ENCODE measurements at regions not wholly inside any gene's neighbourhood (a gene's known extent, or its start where the extent isn't known, plus 50 kb on each side); places are given as distances from the start of the nearest gene placed in this dataset.

DNA sequence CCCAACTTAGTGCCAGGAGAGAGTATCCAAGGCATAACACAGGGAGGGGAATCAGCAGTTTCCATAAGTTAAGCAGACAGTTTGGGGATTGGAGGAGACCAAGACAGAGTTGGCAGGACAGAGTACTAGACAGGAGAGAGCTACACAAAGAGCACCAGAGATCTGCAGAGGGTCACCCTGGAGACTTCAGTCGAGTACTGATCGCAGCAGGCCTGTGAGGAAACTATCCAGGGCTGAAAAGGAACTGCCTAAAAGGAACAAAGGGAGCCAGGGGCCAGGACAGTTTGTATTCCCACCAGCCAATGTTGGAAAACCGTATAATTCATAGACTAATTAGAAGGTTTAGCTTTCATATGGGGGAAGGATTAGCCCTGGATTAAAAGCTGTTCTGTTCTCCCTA, 80.6 kb upstream of the ENPP6 start:
- H3K27me3 ChIP-seq (ENCODE audit: control insufficient read depth, insufficient read depth, low read length): no peaks in the 10 kb centered on the region
- H3K36me3 ChIP-seq (ENCODE audit: control insufficient read depth, insufficient read depth, low read length): no peaks in the 10 kb centered on the region
- TF ChIP-seq SIN3A (IDR thresholded peaks at IDR 0.05; ENCODE audit: borderline replicate concordance, insufficient read depth, low read depth, low read length) (no peak), TCF7L2 (IDR thresholded peaks at IDR 0.05; ENCODE audit: low read depth, low read length) (no peak)
- TF ChIP-seq, protein P1, sequence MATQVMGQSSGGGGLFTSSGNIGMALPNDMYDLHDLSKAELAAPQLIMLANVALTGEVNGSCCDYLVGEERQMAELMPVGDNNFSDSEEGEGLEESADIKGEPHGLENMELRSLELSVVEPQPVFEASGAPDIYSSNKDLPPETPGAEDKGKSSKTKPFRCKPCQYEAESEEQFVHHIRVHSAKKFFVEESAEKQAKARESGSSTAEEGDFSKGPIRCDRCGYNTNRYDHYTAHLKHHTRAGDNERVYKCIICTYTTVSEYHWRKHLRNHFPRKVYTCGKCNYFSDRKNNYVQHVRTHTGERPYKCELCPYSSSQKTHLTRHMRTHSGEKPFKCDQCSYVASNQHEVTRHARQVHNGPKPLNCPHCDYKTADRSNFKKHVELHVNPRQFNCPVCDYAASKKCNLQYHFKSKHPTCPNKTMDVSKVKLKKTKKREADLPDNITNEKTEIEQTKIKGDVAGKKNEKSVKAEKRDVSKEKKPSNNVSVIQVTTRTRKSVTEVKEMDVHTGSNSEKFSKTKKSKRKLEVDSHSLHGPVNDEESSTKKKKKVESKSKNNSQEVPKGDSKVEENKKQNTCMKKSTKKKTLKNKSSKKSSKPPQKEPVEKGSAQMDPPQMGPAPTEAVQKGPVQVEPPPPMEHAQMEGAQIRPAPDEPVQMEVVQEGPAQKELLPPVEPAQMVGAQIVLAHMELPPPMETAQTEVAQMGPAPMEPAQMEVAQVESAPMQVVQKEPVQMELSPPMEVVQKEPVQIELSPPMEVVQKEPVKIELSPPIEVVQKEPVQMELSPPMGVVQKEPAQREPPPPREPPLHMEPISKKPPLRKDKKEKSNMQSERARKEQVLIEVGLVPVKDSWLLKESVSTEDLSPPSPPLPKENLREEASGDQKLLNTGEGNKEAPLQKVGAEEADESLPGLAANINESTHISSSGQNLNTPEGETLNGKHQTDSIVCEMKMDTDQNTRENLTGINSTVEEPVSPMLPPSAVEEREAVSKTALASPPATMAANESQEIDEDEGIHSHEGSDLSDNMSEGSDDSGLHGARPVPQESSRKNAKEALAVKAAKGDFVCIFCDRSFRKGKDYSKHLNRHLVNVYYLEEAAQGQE (IDR thresholded peaks at IDR 0.05; ENCODE audit: insufficient read depth in 1 of 2, low read depth in 2 of 2, low read length in 1 of 2): no peak
- TF ChIP-seq, protein P2, sequence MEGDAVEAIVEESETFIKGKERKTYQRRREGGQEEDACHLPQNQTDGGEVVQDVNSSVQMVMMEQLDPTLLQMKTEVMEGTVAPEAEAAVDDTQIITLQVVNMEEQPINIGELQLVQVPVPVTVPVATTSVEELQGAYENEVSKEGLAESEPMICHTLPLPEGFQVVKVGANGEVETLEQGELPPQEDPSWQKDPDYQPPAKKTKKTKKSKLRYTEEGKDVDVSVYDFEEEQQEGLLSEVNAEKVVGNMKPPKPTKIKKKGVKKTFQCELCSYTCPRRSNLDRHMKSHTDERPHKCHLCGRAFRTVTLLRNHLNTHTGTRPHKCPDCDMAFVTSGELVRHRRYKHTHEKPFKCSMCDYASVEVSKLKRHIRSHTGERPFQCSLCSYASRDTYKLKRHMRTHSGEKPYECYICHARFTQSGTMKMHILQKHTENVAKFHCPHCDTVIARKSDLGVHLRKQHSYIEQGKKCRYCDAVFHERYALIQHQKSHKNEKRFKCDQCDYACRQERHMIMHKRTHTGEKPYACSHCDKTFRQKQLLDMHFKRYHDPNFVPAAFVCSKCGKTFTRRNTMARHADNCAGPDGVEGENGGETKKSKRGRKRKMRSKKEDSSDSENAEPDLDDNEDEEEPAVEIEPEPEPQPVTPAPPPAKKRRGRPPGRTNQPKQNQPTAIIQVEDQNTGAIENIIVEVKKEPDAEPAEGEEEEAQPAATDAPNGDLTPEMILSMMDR (IDR thresholded peaks at IDR 0.05): no peak
- in situ Hi-C loops (cut with HindIII; ENCODE audit: low pct_unique_long_range_greater_than_20kb, low sequenced_read_pairs) (no loop called here), intact Hi-C loops (cut with micrococcal nuclease; ENCODE audit: unreplicated experiment) (no loop called here)
- H3K4me1 ChIP-seq (ENCODE audit: control insufficient read depth, insufficient read depth, low read length): no peaks in the 10 kb centered on the region
- CTCF ChIA-PET: no interaction called here
- POLR2A ChIA-PET: no interaction called here
- no peak overlapping the region for H3K4me3 ChIP-seq (ENCODE audit: low read depth in 2 of 2, low read length in 2 of 2)
- no peaks in the 10 kb centered on the region for H3K9me3 ChIP-seq (ENCODE audit: control insufficient read depth, insufficient read depth, low read depth, low read length)
- BruUV-seq (replicated peaks): no TSS peak
- no peak for ATAC-seq
- no peak for DNase-seq (ENCODE audit: low read depth, low spot score)
- H3K27ac ChIP-seq (ENCODE audit: low read length): no peak overlapping the region

DNA sequence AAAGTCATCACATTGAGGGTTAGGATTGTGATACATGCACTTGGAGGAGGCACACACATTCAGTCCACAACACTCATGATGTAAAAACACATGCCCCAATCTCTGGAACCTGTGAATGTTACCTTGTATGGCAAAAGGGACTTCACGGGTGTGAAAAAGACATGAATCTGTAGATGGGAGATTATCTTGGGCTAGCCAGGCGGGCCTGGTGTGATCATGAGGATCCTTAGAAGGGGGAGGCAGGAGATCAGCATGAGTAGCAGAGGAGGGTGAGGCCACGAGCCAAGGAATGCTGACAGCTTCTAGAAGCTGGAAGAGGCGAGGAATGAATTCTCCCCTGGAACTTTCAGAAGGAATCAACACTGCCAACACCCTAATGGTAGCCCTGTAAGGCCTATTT, 77.5 kb upstream of the ENPP6 start:
- H3K4me1 ChIP-seq (ENCODE audit: control insufficient read depth, insufficient read depth, low read length): no peaks in the 10 kb centered on the region
- BruUV-seq (replicated peaks): no TSS peak
- TF ChIP-seq POLR2AphosphoS5 (IDR thresholded peaks at IDR 0.05; ENCODE audit: low read depth, low read length) (no peak), TCF7L2 (IDR thresholded peaks at IDR 0.05; ENCODE audit: low read depth, low read length) (no peak), SIN3A (IDR thresholded peaks at IDR 0.05; ENCODE audit: borderline replicate concordance, insufficient read depth, low read depth, low read length) (no peak)
- TF ChIP-seq, protein P1 (IDR thresholded peaks at IDR 0.05; ENCODE audit: insufficient read depth in 1 of 2, low read depth in 2 of 2, low read length in 1 of 2): no peak
- TF ChIP-seq, protein P2 (IDR thresholded peaks at IDR 0.05): no peak
- no peaks in the 10 kb centered on the region for H3K27me3 ChIP-seq (ENCODE audit: control insufficient read depth, insufficient read depth, low read length)
- ChIA-PET CTCF (no interaction called here), POLR2A (no interaction called here)
- no peak for DNase-seq (ENCODE audit: low read depth, low spot score)
- intact Hi-C loops (cut with micrococcal nuclease; ENCODE audit: unreplicated experiment) (no loop called here), in situ Hi-C loops (cut with HindIII; ENCODE audit: low pct_unique_long_range_greater_than_20kb, low sequenced_read_pairs) (no loop called here)
- H3K27ac ChIP-seq (ENCODE audit: low read length): no peak overlapping the region
- no peak for ATAC-seq
- H3K36me3 ChIP-seq (ENCODE audit: control insufficient read depth, insufficient read depth, low read length): no peaks in the 10 kb centered on the region
- H3K9me3 ChIP-seq (ENCODE audit: control insufficient read depth, insufficient read depth, low read depth, low read length): no peaks in the 10 kb centered on the region
- H3K4me3 ChIP-seq (ENCODE audit: low read depth in 2 of 2, low read length in 2 of 2): no peak overlapping the region

Data from Panc1 (cell line).